Right renal pelvis (tissue), 4 donors: ENCODE measurements at regions not wholly inside any gene's neighbourhood (a gene's known extent, or its start where the extent isn't known, plus 50 kb on each side); places are given as distances from the start of the nearest gene placed in this dataset.

Experiments used
- DNase-seq, 4 donors: peaks; one replicate each; pipeline ENCODE4 v3.0.0-alpha.2; 2013; ENCODE audit warnings: low read depth in 4 of 4, low spot score in 3 of 4, missing footprints in 1 of 4

GRCh38 chr1:4880626-4881025 is 226.2 kb downstream of the AJAP1 start:
- DNase-seq: peak in 1 of 4 donors; percentile 2

DNA sequence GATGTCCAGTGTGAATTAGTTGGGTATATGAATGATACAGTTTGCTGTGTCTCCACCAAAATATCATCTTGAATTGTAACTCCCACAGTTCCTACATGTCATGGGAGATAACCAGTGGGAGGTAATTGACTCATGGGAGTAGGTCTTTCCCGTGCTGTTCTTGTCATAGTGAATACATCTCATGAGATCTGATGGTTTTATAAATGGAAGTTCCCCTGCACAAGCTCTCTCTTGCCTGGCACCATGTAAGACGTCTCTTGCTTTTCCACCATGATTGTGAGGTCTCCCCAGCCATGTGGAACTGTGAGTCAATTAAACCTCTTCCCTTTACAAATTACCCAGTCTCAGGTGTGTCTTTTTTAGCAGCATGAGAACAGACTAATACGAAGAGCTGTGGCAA is 223.0 kb downstream of the AJAP1 start:
- DNase-seq: no peak

DNA sequence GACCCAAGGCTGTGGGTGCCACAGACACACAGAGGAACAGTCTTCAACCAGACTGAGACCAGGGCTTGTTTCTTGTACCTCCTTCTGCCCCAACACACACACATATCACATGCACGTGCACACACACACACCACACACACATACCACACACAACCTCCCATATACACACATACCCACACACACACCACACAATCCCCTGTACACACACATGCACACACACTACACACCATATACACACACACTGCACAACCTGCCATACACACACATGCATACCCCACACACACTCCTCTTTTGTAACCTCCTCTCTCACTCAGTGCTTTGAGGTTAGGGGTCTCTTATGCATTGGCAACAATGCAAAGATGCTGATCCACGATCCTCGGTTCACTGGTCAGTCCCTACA is 217.0 kb downstream of the AJAP1 start:
- DNase-seq: no peak

- DNase-seq: no peak
Measured at GRCh38 chr1:4868521-4868920, 214.1 kb downstream of the AJAP1 start.

- DNase-seq: no peak
Measured at GRCh38 chr1:4856396-4856795, 202.0 kb downstream of the AJAP1 start.

DNA sequence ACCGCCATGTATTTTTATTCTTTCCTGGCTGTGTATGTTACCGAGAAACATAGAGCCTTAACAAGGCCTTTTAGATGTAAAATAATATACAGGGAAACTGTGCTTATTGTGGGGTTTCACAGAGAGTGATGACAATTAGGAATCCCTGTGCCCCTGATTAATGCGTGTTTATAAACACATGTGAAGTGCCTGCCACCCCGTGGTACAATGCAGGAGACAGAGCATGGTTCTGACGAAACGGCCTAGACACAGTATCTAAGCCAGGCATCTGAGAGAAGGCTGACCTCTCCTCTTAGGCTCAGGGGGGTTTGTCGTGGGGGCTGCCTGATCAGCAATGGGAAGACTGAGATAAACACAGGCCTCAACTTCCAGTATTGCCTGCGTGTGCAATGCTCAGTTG is 200.0 kb downstream of the AJAP1 start:
- no peak for DNase-seq

DNA sequence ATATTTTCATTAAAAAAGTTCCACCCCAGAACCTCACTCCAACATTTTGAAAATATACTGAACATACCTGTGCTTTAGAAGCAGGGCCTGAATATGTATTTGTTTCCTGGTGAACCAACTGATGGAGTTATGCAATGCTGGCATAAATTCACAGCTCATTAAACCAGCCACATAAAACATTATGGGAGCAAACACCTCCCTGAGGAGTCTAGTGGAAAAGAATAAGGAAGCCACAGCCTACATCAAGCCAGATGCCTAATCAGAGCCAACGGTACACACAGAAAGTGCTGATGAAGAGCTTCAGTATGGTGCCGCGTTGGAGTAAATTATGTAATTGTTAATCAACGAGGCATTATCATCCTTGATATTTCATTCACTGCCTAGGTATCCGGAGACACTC is 199.5 kb downstream of the AJAP1 start:
- DNase-seq: no peak

DNA sequence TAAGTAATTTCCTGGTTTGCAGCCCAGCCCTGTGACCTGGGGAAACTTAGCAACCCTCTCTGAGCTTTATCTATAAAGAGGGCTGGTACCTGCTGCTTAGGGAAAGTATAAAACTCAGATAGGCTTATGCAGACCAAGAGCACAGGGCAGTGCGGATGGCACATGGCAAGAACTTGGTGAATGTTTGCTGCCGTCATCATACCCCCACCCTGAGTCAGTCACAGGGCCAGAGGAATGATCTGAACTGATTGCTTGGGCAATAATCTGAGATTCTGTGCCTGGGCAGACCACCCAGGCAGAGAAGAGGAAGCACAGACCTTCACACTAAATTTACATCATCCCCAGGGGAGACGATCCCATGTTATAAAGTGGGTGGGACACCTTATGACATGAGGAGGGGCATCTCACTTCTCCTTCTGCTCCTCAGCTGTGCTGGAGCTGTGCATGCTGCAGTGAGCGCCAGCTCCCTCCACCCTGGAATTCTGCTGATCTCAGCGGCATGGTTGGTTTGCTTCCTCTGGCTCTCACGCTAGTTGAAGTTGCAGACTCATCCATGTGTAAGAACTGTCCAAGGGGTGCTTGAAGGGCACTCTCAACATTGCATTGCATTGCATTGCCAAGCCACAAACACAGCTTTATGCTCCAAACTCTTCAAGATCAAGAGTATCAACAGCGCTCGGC is 197.1 kb downstream of the AJAP1 start:
- peak in 1 of 4 donors; percentile 25 for DNase-seq

- no peak for DNase-seq
Measured at GRCh38 chr1:4848431-4848830, 194.0 kb downstream of the AJAP1 start.

- no peak for DNase-seq
Measured at GRCh38 chr1:4847711-4848110, 193.3 kb downstream of the AJAP1 start.
